C4-2B (cell line): ENCODE measurements at regions not wholly inside any gene's neighbourhood (a gene's known extent, or its start where the extent isn't known, plus 50 kb on each side); places are given as distances from the start of the nearest gene placed in this dataset.

Source experiments
- CTCF ChIP-seq: fragments of 450-650 bp; conservative IDR thresholded peaks from 2 replicates; pipeline ENCODE4 v1.5.1; 2017; ENCODE audit warnings: mild to moderate bottlenecking
- ZFX ChIP-seq: fragments of 450-650 bp; IDR thresholded peaks from 2 replicates; pipeline ENCODE4 v1.6.1; 2017

GRCh38 chr15:38154255-38154654, 98.4 kb upstream of the SPRED1 start:
- TF ChIP-seq CTCF (no peak), ZFX (no peak)
